HG02798 (cell line): ENCODE measurements at regions not wholly inside any gene's neighbourhood (a gene's known extent, or its start where the extent isn't known, plus 50 kb on each side); places are given as distances from the start of the nearest gene placed in this dataset.
"Not testable (repeated sequence)": the region's sequence is repeated elsewhere in the genome, so short reads cannot be mapped to it uniquely, and the experiment has no call there.

Experiments used
- ATAC-seq: cut with Tn5 transposase; IDR thresholded peaks from one replicate; pipeline ENCODE4 v1.9.1; 2021; ENCODE audit warnings: mild to moderate bottlenecking; ENCODE audit not compliant: unreplicated experiment, poor library complexity

DNA sequence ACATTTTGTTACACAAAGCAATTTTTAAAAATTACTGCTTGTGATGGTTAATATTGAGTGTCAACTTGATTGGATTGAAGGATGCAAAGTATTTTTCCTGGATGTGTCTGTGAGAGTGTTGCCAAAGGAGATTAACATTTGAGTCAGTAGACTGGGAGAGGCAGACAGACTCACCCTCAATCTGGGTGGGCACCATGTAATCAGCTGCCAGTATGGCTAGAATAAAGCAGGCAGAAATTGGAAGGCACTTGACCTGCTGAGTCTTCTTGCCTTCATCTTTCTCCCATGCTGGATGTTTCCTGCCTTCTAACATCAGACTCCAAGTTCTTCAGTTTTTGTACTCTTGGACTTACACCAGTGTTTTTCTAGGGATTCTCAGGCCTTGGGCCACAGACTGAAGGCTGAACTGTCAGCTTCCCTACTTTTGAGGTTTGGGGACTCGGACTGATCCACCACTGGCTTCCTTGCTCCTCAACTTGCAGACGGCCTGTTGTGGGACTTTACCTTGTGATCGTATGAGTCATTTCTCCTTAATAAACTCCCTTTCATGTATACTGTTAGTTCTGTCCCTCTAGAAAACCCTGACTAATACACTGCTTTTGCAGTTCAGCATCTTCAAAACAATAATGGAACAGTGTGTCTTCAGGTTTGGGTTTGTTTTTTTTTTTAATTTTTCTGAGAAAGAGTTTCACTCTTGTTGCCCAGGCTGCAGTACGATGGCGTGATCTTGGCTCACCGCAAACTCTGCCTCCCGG lies 244.1 kb upstream of the SEMA3C start:
- no peak for ATAC-seq

- no peak for ATAC-seq
These were observed 243.4 kb upstream of the SEMA3C start for GRCh38 chr7:81162234-81162633.

- ATAC-seq: no peak
These were observed 242.7 kb upstream of the SEMA3C start for GRCh38 chr7:81161451-81162075.

GRCh38 chr7:81159402-81159801 lies 240.6 kb upstream of the SEMA3C start:
- no peak for ATAC-seq

GRCh38 chr7:81158189-81158588 lies 239.3 kb upstream of the SEMA3C start:
- ATAC-seq: no peak

GRCh38 chr7:81155654-81156373 lies 237.0 kb upstream of the SEMA3C start:
- ATAC-seq: no peak

GRCh38 chr7:81154565-81154964 lies 235.7 kb upstream of the SEMA3C start:
- ATAC-seq: no peak

- ATAC-seq: not testable (repeated sequence)
These were observed 234.1 kb upstream of the SEMA3C start for GRCh38 chr7:81152925-81153324.

- ATAC-seq: no peak
These were observed 232.1 kb upstream of the SEMA3C start for GRCh38 chr7:81150951-81151361.

GRCh38 chr7:81143856-81144255 lies 225.0 kb upstream of the SEMA3C start:
- no peak for ATAC-seq

GRCh38 chr7:81141257-81142205 lies 222.7 kb upstream of the SEMA3C start:
- ATAC-seq: not testable (repeated sequence)

- ATAC-seq: no peak
These were observed 221.9 kb upstream of the SEMA3C start for GRCh38 chr7:81140775-81141174.

DNA sequence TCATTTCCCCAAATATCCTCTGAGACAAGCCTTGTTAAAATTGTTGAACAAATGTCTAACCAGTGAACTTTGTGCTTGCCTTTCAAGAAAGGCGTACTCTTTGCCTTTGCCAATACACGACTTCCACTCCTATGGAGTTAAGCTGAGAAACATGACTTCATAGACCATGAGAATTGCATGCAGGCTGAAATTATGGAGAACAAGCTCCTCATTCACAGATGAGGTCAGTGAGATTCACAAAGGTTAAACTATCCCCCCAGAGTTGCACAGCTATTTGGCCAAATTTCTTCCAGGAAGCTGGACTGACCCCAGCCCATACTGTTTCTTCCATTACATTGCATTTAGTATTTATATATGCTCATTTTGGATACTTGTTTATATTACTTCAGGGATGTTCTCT lies 221.4 kb upstream of the SEMA3C start:
- ATAC-seq: no peak

- ATAC-seq: no peak
These were observed 220.0 kb upstream of the SEMA3C start for GRCh38 chr7:81138870-81139269.

DNA sequence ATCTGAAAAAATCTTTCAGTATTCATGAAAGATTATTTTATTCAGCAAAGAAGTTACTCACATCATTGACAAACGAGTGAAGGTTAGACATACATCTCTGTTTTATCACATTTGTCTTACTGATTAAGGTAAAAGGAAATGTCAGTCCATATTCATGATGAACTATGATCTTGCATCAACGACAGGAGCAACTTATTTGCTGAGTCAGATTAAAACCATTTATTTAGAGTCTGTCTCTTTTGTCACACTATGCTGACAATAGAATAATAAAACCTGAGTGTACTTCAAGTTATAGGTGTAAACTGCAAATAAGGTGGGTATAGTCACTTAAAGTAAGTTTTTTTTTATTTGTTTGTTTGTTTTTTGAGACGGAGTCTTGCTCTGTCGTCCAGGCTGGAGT lies 216.5 kb upstream of the SEMA3C start:
- ATAC-seq: no peak

- ATAC-seq: no peak
These were observed 209.2 kb upstream of the SEMA3C start for GRCh38 chr7:81128011-81128410.

DNA sequence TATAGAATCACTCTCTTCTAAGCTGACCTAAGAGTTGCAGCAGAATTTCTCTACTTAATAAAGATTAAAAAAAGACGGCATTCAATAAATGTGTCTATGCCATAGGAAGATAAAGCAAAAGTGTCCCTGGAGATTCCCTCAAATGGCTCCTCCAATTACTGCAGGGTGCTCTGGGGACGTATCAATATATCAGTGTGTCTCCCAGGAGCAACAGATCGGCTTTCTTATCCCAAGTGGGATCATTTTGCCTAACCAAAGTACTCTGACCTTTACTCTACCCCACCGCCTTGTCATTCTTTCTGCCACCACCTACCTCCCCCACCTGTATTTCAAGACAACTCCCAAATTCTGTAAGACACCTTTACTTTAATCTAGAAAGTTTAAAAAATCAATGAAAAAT lies 202.0 kb upstream of the SEMA3C start:
- ATAC-seq: no peak

- ATAC-seq: no peak
These were observed 201.3 kb upstream of the SEMA3C start for GRCh38 chr7:81120111-81120510.

GRCh38 chr7:81114633-81115032 lies 195.8 kb upstream of the SEMA3C start:
- ATAC-seq: no peak

- no peak for ATAC-seq
These were observed 193.9 kb upstream of the SEMA3C start for GRCh38 chr7:81112731-81113130.
